NB4 (cell line): ENCODE measurements at regions not wholly inside any gene's neighbourhood (a gene's known extent, or its start where the extent isn't known, plus 50 kb on each side); places are given as distances from the start of the nearest gene placed in this dataset.
"Not testable (repeated sequence)": the region's sequence is repeated elsewhere in the genome, so short reads cannot be mapped to it uniquely, and the experiment has no call there.

Source experiments
- DNase-seq: peaks from one replicate; pipeline ENCODE4 v3.0.0; 2010; ENCODE audit warnings: low read depth
- H3K4me3 ChIP-seq: one replicate; pipeline ENCODE4 v1.5.1; 2011; ENCODE audit warnings: mild to moderate bottlenecking, low read depth, low read length, moderate library complexity
- MYC ChIP-seq: IDR thresholded peaks from 2 replicates; pipeline ENCODE4 v1.6.1; 2011; ENCODE audit warnings: low read depth, low read length
- POLR2A ChIP-seq: IDR thresholded peaks from 2 replicates; pipeline ENCODE4 v1.6.1; 2011; ENCODE audit warnings: mild to moderate bottlenecking; ENCODE audit not compliant: insufficient read length; ENCODE audit errors: extremely low read depth
- TF ChIP-seq, protein P1 (sequence below): IDR thresholded peaks from 2 replicates; pipeline ENCODE4 v1.6.1; 2011; ENCODE audit warnings: low read depth, low read length
- TF ChIP-seq, protein P2 (sequence below): IDR thresholded peaks from one replicate; pipeline ENCODE4 v1.5.1; 2012; ENCODE audit warnings: low read depth, low read length

DNA sequence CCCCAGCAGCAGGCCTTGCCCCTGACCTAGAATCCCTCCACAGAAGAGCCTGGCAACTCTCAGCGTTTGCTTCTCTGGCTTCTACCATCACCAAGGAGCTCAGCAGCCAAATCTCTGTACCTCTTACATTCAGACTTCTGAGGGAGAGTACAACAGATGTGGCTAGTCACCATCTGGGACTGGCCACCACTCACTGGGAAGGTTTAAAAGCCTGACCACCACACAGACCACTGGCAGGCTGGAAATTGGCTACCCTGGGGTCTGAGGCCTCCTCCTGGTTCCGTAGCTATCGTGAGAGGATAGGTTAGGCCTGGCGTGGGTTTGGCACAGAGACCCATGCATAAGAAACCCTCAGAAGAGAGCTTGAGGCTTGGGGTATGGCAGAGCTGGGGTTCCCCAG, 478.5 kb upstream of the CADM1 start:
- no peak for DNase-seq
- no peak overlapping the region for H3K4me3 ChIP-seq
- TF ChIP-seq, protein P1, sequence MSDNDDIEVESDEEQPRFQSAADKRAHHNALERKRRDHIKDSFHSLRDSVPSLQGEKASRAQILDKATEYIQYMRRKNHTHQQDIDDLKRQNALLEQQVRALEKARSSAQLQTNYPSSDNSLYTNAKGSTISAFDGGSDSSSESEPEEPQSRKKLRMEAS, result no peak
- TF ChIP-seq MYC, result no peak
- no peak for TF ChIP-seq POLR2A
- TF ChIP-seq, protein P2, sequence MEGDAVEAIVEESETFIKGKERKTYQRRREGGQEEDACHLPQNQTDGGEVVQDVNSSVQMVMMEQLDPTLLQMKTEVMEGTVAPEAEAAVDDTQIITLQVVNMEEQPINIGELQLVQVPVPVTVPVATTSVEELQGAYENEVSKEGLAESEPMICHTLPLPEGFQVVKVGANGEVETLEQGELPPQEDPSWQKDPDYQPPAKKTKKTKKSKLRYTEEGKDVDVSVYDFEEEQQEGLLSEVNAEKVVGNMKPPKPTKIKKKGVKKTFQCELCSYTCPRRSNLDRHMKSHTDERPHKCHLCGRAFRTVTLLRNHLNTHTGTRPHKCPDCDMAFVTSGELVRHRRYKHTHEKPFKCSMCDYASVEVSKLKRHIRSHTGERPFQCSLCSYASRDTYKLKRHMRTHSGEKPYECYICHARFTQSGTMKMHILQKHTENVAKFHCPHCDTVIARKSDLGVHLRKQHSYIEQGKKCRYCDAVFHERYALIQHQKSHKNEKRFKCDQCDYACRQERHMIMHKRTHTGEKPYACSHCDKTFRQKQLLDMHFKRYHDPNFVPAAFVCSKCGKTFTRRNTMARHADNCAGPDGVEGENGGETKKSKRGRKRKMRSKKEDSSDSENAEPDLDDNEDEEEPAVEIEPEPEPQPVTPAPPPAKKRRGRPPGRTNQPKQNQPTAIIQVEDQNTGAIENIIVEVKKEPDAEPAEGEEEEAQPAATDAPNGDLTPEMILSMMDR, result no peak

DNA sequence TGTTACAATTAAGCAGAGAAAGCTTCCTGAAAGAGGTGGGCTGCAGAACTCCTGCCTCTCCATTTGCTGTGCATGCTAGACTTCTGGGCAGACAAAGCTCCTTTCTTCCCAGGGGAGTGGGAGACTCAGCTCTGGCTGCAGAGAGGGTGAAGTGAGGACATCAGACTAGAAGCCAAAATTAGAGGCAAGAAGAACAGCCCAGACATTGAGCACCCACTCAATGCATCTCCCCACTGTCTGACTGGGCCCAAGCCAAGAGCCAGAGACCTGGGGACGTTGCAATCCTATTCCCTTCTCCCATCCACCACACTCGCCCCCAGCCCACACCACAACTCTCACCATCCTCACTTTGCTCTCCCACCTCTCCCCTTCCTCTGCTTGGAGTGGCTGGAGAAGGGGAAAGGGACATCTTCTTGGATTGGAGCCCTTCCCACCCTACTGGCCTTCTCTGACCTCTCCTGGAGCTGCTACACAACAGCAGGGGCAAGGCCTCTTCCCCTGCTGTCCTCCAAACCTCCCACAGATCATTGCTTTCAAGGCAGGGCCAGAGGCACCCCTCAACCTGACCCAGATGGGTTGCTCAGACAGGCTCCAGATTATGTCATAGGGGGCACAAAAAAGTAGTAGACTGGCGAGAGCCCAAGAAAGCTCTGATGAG, 477.7 kb upstream of the CADM1 start:
- TF ChIP-seq, protein P2, result no peak
- TF ChIP-seq POLR2A (no peak), MYC (no peak)
- TF ChIP-seq, protein P1, result no peak
- no peak for DNase-seq
- H3K4me3 ChIP-seq, result no peak overlapping the region

DNA sequence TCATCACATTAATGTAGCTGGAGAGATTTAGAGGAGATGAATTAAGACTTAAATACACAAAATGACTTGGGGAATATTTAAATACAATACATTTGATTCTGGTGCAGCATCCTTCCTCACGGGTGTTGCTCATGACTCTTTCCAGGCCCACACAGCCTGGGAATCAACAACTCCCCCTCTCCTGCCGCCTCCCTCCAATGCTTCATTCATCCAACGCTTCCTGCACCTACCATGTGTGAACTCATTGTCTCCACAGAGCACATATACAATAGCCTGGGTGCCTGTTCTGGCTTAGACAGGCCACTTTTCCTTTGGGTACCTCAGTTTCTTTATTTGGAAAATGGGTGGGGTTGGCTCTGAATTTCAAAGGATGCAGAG, 476.9 kb upstream of the CADM1 start:
- DNase-seq, result no peak
- no peak for TF ChIP-seq MYC
- TF ChIP-seq, protein P2, result no peak
- no peak for TF ChIP-seq POLR2A
- TF ChIP-seq, protein P1, result no peak
- H3K4me3 ChIP-seq, result no peak overlapping the region

DNA sequence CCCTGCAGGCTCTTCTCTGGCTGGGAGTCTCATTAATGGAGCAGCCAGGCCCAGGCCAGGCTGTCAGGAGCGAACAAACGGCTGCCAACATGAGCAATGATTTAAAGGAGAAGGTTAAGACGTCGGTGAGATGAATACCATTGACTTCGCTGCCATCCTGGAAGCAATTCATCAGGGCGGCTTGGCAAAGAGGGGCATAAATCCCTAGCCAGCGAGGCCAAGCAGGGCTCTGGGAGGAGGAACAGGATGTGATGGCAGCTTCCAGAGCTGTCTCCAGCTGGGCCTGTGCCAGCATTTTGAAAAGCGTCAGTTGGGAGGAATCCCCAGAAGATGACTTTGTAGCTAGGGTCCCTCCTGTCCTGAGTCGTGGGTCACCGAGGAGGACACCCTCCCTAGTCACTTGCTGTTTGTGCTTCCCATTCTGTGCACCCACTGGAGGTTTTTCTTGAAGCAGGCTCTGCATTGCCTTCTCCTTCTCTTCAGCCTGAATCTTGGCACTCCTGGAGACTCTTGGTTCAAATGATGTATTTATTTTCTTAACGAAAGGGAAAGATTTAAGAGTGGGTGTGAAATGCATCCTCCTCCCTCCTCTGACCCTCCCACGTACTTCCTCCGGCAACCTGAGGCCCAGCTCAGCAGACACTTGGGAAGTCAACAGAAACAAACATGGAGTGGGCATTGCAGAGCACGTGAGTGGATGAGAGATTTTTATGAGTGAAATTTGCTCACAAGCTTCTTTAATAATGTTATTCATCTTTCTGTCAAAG, 476.3 kb upstream of the CADM1 start:
- no peak for TF ChIP-seq POLR2A
- TF ChIP-seq MYC, result no peak
- TF ChIP-seq, protein P1, result no peak
- TF ChIP-seq, protein P2, result no peak
- DNase-seq, result no peak
- H3K4me3 ChIP-seq, result no peak overlapping the region

DNA sequence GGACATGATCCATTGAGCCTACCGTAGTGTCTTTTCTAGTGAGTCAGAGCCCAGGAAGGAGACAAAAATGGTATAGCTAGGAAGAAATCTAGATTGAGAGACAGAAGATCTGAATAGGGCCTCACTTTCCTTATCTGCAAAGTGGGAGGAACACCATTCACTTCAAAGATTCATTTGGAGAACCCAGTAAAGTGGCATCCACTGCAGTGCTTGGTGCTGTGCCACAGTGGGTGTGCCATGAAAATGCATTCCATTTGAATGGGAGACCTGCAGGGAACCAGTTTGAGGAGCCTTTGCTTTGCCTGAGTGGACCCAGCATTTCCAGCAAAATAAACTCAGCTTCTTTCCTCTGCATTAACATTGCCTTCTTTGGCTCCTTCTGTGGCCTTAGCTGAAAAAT, 470.5 kb upstream of the CADM1 start:
- TF ChIP-seq, protein P2, result no peak
- TF ChIP-seq POLR2A (no peak), MYC (no peak)
- TF ChIP-seq, protein P1, result no peak
- no peak overlapping the region for H3K4me3 ChIP-seq
- DNase-seq, result no peak

DNA sequence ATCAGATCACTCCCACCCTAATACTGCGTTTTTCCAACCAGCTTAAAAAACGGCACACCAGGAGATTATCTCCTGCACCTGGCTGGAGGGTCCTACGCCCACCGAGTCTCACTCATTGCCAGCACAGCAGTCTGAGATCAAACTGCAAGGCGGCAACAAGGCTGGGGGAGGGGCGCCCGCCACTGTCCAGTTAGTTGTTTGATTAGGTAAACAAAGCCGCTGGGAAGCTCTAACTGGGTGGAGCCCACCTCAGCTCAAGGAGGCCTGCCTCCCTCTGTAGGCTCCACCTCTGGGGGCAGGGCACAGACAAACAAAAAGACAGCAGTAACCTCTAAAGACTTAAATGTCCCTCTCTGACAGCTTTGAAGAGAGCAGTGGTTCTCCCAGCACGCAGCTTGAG, 463.0 kb upstream of the CADM1 start:
- not testable (repeated sequence) for DNase-seq, H3K4me3 ChIP-seq
